ENCODE measurements at regions not wholly inside any gene's neighbourhood (a gene's known extent, or its start where the extent isn't known, plus 50 kb on each side); places are given as distances from the start of the nearest gene placed in this dataset.
"Not testable (repeated sequence)": the region's sequence is repeated elsewhere in the genome, so short reads cannot be mapped to it uniquely, and the experiment has no call there.

GRCh38 chr1:184184614-184185013 lies 133.1 kb downstream of the TSEN15 start:
- DNase-seq, result not testable (repeated sequence)

- no peak for DNase-seq
These were observed 133.8 kb downstream of the TSEN15 start for GRCh38 chr1:184185347-184185746.

- DNase-seq, result no peak
These were observed 134.6 kb downstream of the TSEN15 start for GRCh38 chr1:184186167-184186566.

- DNase-seq, result no peak
These were observed 135.6 kb downstream of the TSEN15 start for GRCh38 chr1:184187097-184187496.

GRCh38 chr1:184188037-184188436 lies 136.5 kb downstream of the TSEN15 start:
- no peak for DNase-seq

- no peak for DNase-seq
These were observed 137.8 kb downstream of the TSEN15 start for GRCh38 chr1:184189361-184189760.

GRCh38 chr1:184190616-184191015 lies 139.1 kb downstream of the TSEN15 start:
- no peak for DNase-seq

GRCh38 chr1:184191181-184191621 lies 139.7 kb downstream of the TSEN15 start:
- peak; percentile 92 for DNase-seq

GRCh38 chr1:184192796-184193195 lies 141.3 kb downstream of the TSEN15 start:
- DNase-seq, result no peak

GRCh38 chr1:184193451-184193850 lies 141.9 kb downstream of the TSEN15 start:
- DNase-seq, result no peak

GRCh38 chr1:184194236-184194635 lies 142.7 kb downstream of the TSEN15 start:
- no peak for DNase-seq

- not testable (repeated sequence) for DNase-seq
These were observed 144.2 kb downstream of the TSEN15 start for GRCh38 chr1:184195722-184196121.

GRCh38 chr1:184197831-184198230 lies 146.3 kb downstream of the TSEN15 start:
- no peak for DNase-seq

GRCh38 chr1:184199036-184199435 lies 147.5 kb downstream of the TSEN15 start:
- DNase-seq, result no peak

- no peak for DNase-seq
These were observed 148.0 kb downstream of the TSEN15 start for GRCh38 chr1:184199438-184200085.

GRCh38 chr1:184208622-184209021 lies 157.1 kb downstream of the TSEN15 start:
- DNase-seq, result no peak

- DNase-seq, result peak; percentile 63
These were observed 158.5 kb downstream of the TSEN15 start for GRCh38 chr1:184210031-184210430.

GRCh38 chr1:184210862-184211261 lies 159.3 kb downstream of the TSEN15 start:
- no peak for DNase-seq

GRCh38 chr1:184212649-184213314 lies 161.3 kb downstream of the TSEN15 start:
- no peak for DNase-seq

GRCh38 chr1:184214128-184214527 lies 162.6 kb downstream of the TSEN15 start:
- DNase-seq, result no peak

- DNase-seq, result no peak
These were observed 163.9 kb downstream of the TSEN15 start for GRCh38 chr1:184215274-184215925.

GRCh38 chr1:184218458-184219075 lies 167.0 kb downstream of the TSEN15 start:
- DNase-seq, result no peak

GRCh38 chr1:184219414-184219813 lies 167.4 kb upstream of the C1orf21 start:
- no peak for DNase-seq

GRCh38 chr1:184219883-184220282 lies 166.9 kb upstream of the C1orf21 start:
- DNase-seq, result no peak

Data from left hindlimb (tissue), 1 donor.